GM19238 (cell line): ENCODE measurements at regions not wholly inside any gene's neighbourhood (a gene's known extent, or its start where the extent isn't known, plus 50 kb on each side); places are given as distances from the start of the nearest gene placed in this dataset.
"Not testable (repeated sequence)": the region's sequence is repeated elsewhere in the genome, so short reads cannot be mapped to it uniquely, and the experiment has no call there.

Source experiments
- DNase-seq: peaks from one replicate; pipeline ENCODE4 v3.0.0; 2011; ENCODE audit warnings: low spot score; ENCODE audit not compliant: insufficient read length

DNA sequence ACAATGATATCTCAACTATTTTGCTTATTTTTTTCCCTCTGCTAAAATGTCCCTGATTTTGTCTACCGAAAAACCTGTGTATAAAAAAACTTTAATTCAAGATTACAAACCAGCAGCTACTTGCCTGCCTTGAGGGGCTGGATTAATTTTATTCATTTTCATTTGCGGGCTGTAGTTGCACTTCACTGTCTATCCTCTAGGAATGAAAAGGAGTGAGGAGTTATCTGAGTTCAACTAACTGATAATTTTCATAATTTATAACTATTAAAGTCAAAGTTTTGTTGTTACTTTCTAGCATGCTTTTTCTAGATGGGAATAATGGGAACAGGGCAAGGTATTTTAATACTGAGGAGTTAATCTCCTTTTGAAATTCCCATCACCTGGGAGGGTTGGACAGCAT, 50.3 kb upstream of the AGTPBP1 start:
- not testable (repeated sequence) for DNase-seq

DNA sequence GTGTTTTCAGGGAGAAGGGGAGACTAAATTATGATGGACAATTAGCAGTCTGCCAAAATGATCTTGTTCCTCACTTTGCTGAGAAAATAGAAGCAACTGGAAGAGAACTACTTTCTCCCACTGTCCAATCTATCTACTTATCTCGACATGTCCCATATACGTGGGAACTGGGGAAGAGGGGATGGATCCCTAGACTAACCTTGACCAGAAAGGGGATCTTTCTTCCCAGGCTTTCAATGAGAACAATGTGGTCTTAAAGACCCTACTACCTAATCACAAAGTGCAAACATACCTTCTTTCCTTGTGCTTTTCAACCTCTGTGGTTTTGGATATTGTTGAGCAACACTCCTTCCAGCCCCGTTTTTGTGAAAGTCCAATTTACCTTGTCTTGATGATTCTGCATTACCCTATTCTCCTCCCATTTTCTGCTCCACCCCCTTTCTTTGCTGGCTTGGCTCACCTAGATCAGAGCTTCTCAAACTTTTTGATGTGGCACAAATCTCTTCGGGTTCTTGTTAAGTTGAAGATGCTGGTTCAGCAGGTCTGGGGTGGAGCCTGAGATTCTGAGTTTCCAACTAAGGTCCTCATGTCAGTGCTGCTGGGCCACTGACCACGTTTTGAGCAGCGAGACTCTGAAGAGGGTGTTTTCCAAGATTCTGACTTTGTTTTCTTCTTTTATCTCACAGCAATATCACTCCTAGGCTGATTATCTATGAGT, 61.4 kb upstream of the AGTPBP1 start:
- not testable (repeated sequence) for DNase-seq

DNA sequence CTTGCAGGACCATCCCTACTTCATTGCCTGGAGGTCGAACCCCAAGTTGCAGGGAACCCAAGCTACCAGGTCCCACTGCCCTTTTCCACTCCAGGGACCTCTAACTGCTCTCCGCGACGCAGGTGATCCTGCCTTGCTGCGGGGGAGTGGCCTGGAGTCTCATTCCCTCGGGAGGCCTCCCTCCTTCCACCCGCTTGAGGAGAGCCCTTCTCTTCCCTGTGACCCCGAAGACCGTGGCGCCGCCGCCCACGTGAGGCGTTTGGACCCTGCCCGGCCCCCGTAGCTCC, 63.0 kb upstream of the AGTPBP1 start:
- DNase-seq, result peak; percentile 3

DNA sequence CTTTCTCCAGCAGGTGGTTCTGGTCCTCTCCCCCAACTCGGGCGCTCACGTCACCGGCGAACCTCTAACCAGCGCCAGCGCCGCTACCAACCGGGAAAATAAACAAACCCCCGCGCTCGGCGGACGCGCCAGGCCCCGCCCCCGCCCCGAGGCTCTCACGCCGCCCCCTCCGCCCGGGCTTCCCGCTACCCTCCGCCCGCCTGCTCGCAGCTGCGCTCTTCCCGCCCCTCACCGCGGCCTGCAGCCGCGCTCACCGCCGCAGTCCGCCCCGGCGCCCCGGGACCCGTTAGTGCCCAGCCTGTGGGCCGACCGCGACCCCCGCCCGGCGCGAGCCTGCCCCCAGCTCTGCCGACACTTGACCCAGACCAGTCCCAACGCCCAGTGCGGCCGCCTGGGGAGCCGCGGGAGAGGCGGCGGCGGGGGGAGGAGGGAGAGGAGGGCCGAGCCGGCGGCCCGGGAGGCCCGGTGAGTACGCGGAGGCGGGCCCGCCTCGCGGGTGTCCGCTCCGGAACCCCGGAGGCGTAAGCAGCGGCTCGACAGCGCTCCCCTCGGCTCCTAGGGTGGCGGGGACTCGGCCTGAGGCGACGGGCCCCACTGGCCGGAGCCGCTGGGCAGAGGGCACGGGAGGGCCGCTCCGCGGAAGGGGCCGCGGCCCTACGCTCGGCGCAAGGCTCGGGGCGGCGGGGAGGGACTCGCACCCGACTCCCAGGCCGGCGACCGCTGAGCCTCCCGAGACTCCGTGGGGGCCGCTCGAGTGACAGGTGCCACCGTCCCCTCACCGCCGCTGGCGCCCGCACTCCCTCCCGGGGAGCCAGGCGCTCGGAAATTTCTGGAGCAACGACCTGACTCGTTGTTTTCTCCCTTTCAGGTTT, 63.6 kb upstream of the AGTPBP1 start:
- peak; percentile 26 for DNase-seq

DNA sequence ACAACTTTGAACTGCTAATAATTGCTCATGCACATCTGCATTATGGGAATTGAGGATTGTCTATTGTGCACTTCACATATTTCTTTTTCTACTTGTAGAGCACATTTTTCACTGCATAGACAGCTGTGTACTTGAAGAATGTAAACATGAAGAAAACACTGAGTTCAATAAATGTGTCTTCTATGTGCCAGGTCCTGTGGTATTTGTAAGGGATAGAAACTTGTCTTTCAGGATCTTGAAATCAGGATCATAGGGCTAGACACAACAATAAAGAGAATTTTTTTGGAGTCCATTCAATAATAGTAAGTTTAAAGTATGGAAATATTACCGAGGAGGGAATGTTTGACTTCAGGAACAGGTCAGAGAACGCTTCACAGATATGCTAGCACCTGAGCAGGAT, 66.6 kb upstream of the AGTPBP1 start:
- not testable (repeated sequence) for DNase-seq

- DNase-seq, result not testable (repeated sequence)
Observed at GRCh38 chr9:85813388-85813787, 71.6 kb upstream of the AGTPBP1 start.

DNA sequence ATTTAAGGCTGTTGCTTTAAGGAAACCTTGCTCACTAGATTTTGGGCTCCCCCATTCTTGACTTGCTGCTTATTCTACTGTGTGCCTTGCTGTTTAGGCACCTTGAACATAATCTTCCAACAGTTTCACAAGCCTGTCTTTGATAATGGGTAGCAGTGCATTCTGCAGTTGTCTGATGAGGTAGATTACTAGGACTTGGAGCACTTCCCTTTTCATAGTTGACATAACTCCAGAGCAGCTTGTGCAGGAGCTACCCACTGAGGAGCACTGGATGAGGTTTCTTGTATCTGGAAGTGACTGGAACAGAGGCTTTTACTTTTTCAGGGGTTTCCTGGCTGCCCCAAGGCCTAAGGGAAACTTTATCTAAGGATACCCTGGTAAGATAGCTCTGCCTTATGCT, 73.0 kb upstream of the AGTPBP1 start:
- not testable (repeated sequence) for DNase-seq

DNA sequence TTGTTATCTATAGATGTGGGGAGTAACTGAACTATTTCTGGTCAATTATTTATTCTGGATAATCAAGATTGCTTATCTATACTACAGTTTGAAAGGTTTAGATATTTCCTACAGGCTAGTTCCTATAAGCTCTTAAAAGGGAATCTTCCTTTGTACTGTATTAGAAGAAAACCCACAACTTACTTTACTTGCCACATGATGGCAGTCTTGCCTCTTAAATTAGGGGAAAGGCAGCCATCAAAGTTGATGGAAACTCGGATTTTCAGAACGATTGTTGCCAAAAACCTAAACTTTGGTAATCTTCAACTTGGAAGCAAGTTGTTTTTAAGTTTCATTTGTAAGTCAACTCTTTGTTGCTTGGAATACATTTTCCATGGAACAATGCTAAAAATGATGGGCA, 77.2 kb upstream of the AGTPBP1 start:
- not testable (repeated sequence) for DNase-seq

DNA sequence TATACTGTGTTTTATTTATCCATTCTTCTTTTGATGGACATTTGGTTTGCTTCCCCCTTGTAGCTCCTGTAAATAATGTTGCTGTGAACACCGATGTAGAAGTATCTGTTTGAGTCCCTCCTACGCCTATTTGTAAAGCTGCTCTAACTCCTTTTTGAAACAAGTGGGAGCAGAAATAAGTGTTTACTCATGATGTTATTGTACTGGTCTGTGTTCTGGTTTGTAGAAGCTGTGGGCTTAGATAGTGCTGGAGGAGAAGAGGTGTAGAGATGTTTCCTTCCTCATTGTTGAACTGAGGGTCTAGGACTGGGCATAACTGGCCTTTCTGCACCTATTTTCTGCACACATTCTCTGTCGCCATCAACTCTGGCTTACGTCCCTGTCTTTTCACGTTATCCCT, 78.8 kb upstream of the AGTPBP1 start:
- not testable (repeated sequence) for DNase-seq

DNA sequence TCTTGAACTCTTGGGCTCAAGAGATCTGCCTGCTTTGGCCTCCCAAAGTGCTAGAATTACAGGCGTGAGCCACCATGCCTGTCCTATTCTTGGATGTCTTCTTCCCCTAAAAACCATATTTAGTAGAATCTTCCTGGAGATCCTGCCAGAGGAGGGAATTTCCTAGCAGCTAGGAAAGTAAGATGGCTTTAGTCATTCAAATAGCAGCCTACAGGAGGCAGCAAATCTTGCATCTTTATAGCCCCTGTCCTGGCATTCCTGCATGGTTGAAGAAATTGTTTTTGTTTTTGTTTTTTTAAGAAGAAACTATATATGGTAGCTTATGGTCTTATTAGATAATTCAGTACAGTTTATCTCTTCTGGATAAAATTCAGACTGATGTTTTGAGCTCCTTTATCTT, 83.2 kb upstream of the AGTPBP1 start:
- DNase-seq, result not testable (repeated sequence)

GRCh38 chr9:85834591-85834990, 92.8 kb upstream of the AGTPBP1 start:
- not testable (repeated sequence) for DNase-seq

GRCh38 chr9:85843949-85844348, 97.0 kb upstream of the NAA35 start:
- DNase-seq, result not testable (repeated sequence)

- DNase-seq, result not testable (repeated sequence)
Observed at GRCh38 chr9:85847782-85848181, 93.2 kb upstream of the NAA35 start.

DNA sequence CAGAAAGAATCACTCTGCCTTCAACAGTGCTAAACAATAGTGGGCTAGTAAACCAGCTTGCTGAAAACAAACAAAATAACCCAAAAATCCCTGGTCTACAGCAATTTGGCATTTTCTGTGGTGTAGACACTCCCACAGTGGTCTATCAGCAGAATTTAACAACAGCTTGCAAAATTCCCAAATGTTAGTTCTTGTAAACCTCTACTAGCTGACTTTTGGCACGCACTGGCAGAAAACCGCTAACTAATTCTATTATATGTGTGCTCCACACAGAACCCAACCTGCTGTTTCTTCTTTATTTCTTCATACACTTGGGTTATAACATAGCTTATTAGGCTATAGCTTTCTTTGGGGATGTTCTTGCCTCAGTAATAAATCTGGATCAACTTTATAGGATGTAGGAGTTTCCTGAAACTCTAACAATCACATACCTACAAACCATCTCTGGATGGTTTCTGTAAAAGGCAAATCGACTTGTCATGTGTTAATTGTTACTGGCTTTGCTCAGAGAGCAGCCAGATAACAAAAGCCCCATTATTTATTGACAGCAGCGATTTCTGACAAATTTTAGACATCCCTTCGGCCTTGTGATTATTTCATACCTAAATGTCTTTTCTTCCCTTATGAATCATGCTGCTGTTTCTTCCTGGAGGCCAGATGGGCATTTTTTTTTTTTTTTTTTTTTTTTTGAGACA, 82.7 kb upstream of the NAA35 start:
- no peak for DNase-seq

DNA sequence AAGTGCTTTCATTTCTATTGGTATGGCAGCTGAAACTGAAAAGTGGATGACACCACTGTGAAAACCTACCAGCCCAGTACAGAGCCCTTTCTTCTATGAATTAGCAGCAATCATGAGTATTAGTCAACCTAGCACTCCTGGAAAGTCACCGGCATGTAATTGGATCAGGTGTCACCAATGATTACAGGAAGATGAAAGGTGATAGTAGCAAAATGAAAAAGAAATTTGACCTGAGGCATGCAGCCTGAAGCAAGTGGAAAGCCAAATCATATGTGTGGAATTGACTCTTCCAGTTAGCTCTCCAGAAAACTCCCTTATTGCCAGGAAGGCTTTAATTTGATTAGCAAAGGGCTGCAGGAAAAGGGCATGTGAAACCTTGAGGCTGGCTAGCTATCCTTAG, 81.2 kb upstream of the NAA35 start:
- no peak for DNase-seq

DNA sequence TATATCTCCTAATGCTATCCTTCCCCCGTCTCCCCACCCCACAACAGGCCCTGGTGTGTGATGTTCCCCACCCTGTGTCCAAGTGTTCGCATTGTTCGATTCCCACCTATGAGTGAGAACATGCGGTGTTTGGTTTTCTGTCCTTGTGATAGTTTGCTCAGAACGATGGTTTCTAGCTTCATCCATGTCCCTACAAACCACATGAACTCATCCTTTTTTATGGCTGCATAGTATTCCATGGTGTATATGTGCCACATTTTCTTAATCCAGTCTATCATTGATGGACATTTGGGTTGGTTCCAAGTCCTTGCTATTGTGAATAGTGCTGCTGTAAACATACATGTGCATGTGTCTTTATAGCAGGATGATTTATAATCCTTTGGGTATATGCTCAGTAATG, 79.1 kb upstream of the NAA35 start:
- DNase-seq, result not testable (repeated sequence)

DNA sequence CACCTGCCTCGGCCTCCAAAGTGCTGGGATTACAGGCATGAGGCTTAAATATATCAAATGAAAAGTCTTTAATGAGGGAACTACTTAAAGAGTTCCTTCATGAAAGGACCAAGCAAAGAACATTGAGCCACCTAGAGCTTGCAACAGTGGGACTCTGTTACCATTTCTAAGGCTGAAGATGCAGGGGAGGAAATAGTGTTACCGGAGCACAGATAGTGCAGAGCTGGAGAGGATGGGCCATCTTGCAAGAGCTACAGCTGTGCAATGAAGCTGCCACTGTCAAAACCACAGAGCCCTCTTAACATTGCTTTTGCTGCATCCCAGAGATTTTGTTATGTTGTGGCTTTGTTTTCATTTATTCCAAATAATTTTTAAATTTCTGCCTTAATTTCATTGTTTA, 77.1 kb upstream of the NAA35 start:
- DNase-seq, result no peak

DNA sequence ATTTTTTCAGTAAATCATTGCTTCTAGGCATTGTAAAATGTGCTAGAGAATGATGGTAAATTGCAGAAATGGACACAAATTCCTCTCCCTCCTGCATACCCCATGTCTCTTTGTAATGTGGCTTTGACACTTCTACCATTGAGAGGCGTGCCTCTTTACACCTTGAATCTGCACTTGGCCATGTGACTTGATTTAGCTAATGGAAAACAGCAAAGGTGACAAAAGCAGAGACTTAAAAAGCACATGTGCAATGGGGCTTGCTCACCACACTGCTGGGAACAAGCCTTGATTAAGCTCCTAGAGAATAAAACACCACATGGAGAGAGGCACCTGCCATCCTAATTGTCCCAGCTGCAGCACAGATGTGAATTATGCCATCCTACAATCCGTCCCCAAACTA, 69.9 kb upstream of the NAA35 start:
- no peak for DNase-seq

DNA sequence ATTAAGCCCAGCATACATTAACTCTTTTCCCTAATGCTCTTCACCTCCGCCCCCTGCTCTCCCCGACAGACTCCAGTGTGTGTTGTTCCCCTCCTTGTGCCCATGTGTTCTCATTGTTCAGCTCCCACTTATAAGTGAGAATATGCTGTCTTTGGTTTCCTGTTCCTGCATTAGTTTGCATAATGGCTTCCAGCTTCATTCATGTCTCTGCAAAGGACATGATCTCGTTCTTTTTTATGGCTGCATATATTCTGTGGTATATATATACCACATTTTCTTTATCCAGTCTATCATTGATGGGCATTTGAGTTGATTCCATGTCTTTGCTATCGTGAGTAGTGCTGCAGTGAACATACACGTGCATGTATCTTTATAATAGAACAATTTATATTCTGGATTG, 69.3 kb upstream of the NAA35 start:
- DNase-seq, result not testable (repeated sequence)

GRCh38 chr9:85872463-85872862, 68.5 kb upstream of the NAA35 start:
- no peak for DNase-seq

GRCh38 chr9:85876628-85877027, 64.3 kb upstream of the NAA35 start:
- no peak for DNase-seq

- DNase-seq, result not testable (repeated sequence)
Observed at GRCh38 chr9:85878872-85879597, 61.9 kb upstream of the NAA35 start.
